NT2/D1 (cell line): ENCODE measurements at regions not wholly inside any gene's neighbourhood (a gene's known extent, or its start where the extent isn't known, plus 50 kb on each side); places are given as distances from the start of the nearest gene placed in this dataset.

ENCODE experiments used
- DNase-seq: peaks from one replicate; pipeline ENCODE4 v3.0.0-alpha.2; 2011; ENCODE audit warnings: low read depth, low spot score
- H3K27me3 ChIP-seq: 2 replicates; pipeline ENCODE4 v1.6.0; 2011; ENCODE audit warnings: mild to moderate bottlenecking; ENCODE audit not compliant: insufficient read length, insufficient read depth
- H3K36me3 ChIP-seq: 2 replicates; pipeline ENCODE4 v1.6.1; 2011; ENCODE audit warnings: mild to moderate bottlenecking, low read length, mixed read lengths; ENCODE audit not compliant: insufficient read depth, insufficient read length
- H3K4me1 ChIP-seq: 2 replicates; pipeline ENCODE4 v1.5.1; 2011; ENCODE audit not compliant: insufficient read depth, insufficient read length
- H3K4me3 ChIP-seq: 2 replicates; pipeline ENCODE4 v1.5.1; 2011; ENCODE audit warnings: low read depth; ENCODE audit not compliant: insufficient read length
- H3K9ac ChIP-seq: 2 replicates; pipeline ENCODE4 v1.6.0; 2011; ENCODE audit warnings: low read depth; ENCODE audit not compliant: insufficient read length
- H3K9me3 ChIP-seq: 2 replicates; pipeline ENCODE4 v1.5.1; 2011; ENCODE audit warnings: mild to moderate bottlenecking, low read length; ENCODE audit not compliant: insufficient read depth
- SUZ12 ChIP-seq: IDR thresholded peaks from 2 replicates; pipeline ENCODE4 v1.6.1; 2011; ENCODE audit not compliant: insufficient read length, insufficient read depth; ENCODE audit errors: extremely low read depth
- YY1 ChIP-seq: IDR thresholded peaks from 2 replicates; pipeline ENCODE4 v1.6.1; 2011; ENCODE audit not compliant: insufficient read length, insufficient read depth
- ZNF274 ChIP-seq: IDR thresholded peaks from 2 replicates; pipeline ENCODE4 v1.6.1; 2011; ENCODE audit warnings: mild to moderate bottlenecking, low read depth, low read length

GRCh38 chr4:173713026-173713425 is 183.0 kb upstream of the HAND2 start:
- H3K9ac ChIP-seq: no peak overlapping the region
- no peak for TF ChIP-seq YY1
- TF ChIP-seq SUZ12: no peak
- no peak for TF ChIP-seq ZNF274

GRCh38 chr4:173707658-173708419 is 177.8 kb upstream of the HAND2 start:
- Histone ChIP-seq H3K9ac (no peak overlapping the region), H3K27me3 (no peaks in the 10 kb centered on the region), H3K36me3 (no peaks in the 10 kb centered on the region), H3K4me1 (no peaks in the 10 kb centered on the region), H3K9me3 (no peaks in the 10 kb centered on the region), H3K4me3 (no peak overlapping the region)
- DNase-seq: no peak
- TF ChIP-seq ZNF274 (no peak), SUZ12 (no peak), YY1 (no peak)

More at GRCh38 chr4:173713026-173713425, 183.0 kb upstream of the HAND2 start:
- Histone ChIP-seq H3K27me3 (no peaks in the 10 kb centered on the region), H3K9me3 (no peaks in the 10 kb centered on the region), H3K36me3 (no peaks in the 10 kb centered on the region), H3K4me3 (no peak overlapping the region), H3K4me1 (no peaks in the 10 kb centered on the region)
- no peak for DNase-seq

GRCh38 chr4:173704201-173704600 is 174.2 kb upstream of the HAND2 start:
- Histone ChIP-seq H3K4me3 (no peak overlapping the region), H3K4me1 (no peaks in the 10 kb centered on the region), H3K9me3 (no peaks in the 10 kb centered on the region), H3K9ac (no peak overlapping the region), H3K27me3 (no peaks in the 10 kb centered on the region), H3K36me3 (no peaks in the 10 kb centered on the region)
- TF ChIP-seq ZNF274 (no peak), SUZ12 (no peak), YY1 (no peak)
- no peak for DNase-seq

GRCh38 chr4:173703021-173703420 is 173.0 kb upstream of the HAND2 start:
- no peak overlapping the region for H3K4me3 ChIP-seq
- H3K9ac ChIP-seq: no peak overlapping the region
- no peaks in the 10 kb centered on the region for H3K4me1 ChIP-seq
- DNase-seq: no peak
- H3K36me3 ChIP-seq: no peaks in the 10 kb centered on the region
- no peaks in the 10 kb centered on the region for H3K9me3 ChIP-seq
- TF ChIP-seq ZNF274: no peak
- no peak for TF ChIP-seq SUZ12
- no peak for TF ChIP-seq YY1
- no peaks in the 10 kb centered on the region for H3K27me3 ChIP-seq

GRCh38 chr4:173700650-173701049 is 170.6 kb upstream of the HAND2 start:
- Histone ChIP-seq H3K36me3 (no peaks in the 10 kb centered on the region), H3K9me3 (no peaks in the 10 kb centered on the region), H3K4me3 (no peak overlapping the region), H3K9ac (no peak overlapping the region), H3K4me1 (no peaks in the 10 kb centered on the region), H3K27me3 (no peaks in the 10 kb centered on the region)
- DNase-seq: no peak
- no peak for TF ChIP-seq ZNF274
- no peak for TF ChIP-seq YY1
- TF ChIP-seq SUZ12: no peak

GRCh38 chr4:173699841-173700475 is 169.9 kb upstream of the HAND2 start:
- no peak overlapping the region for H3K4me3 ChIP-seq
- TF ChIP-seq YY1 (no peak), ZNF274 (no peak), SUZ12 (no peak)
- no peaks in the 10 kb centered on the region for H3K27me3 ChIP-seq
- no peak for DNase-seq
- H3K4me1 ChIP-seq: no peaks in the 10 kb centered on the region
- H3K9me3 ChIP-seq: no peaks in the 10 kb centered on the region
- H3K36me3 ChIP-seq: no peaks in the 10 kb centered on the region
- H3K9ac ChIP-seq: no peak overlapping the region

GRCh38 chr4:173698557-173699262 is 168.7 kb upstream of the HAND2 start:
- no peaks in the 10 kb centered on the region for H3K36me3 ChIP-seq
- H3K27me3 ChIP-seq: no peaks in the 10 kb centered on the region
- no peak for DNase-seq
- no peak overlapping the region for H3K9ac ChIP-seq
- H3K9me3 ChIP-seq: no peaks in the 10 kb centered on the region
- TF ChIP-seq ZNF274: no peak
- no peak for TF ChIP-seq YY1
- no peak for TF ChIP-seq SUZ12
- H3K4me3 ChIP-seq: no peak overlapping the region
- no peaks in the 10 kb centered on the region for H3K4me1 ChIP-seq
